Adipose tissue (tissue), 3 donors: ENCODE measurements at regions not wholly inside any gene's neighbourhood (a gene's known extent, or its start where the extent isn't known, plus 50 kb on each side); places are given as distances from the start of the nearest gene placed in this dataset.
"Not testable (repeated sequence)": the region's sequence is repeated elsewhere in the genome, so short reads cannot be mapped to it uniquely, and the experiment has no call there.

Experiments
- H3K27ac ChIP-seq: one replicate; pipeline ENCODE4 v1.5.1; 2013; ENCODE audit warnings: low read depth, low read length
- WGBS, 3 donors: extraction: QIAGEN DNeasy Blood & Tissue Kit; methylation state at CpG; one replicate each; pipeline ENCODE4 v1.1.7; 2013; 5-methylcytosine and 5-hydroxymethylcytosine counted together
- donor health status: healthy with polysubstance abuse.
- donor health status: Bipolar disorder and iron deficiency.
- donor health status: healthy.

DNA sequence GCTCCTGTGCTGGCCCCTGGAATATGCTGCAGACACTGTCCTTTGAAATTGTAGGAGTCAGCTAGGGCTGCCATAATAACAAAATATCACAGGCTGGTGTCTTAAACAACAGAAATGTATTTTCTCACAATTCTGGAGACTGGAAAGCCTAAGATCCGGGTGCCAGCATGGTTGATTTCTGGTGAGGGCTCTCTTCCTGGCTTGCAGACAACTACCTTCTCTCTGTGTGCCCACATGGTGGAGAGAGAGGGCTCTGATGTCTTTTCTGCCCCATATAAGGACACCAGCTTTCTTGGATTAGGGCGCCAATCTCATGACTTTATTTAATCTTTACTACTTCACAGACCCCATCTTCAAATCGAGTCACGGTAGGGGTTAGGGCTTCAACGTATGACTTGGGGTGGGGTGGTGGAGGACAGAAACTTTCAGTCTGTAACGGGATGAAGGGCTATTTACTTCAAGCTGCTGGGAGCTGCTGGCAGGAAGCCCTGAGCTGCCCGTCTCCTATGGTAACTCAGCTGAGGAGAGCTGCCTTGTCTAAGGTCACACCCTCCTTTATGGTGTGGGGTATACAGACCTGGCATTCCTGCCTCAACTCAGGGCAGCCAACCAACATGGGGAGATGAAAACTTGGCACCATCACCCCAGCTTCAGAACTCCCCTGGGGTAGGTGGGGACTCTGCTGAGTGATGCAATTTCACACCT is 142.9 kb upstream of the ZBED5 start:
- no peak overlapping the region for H3K27ac ChIP-seq
- WGBS, 3 donors = 75 to 85% (median 77%) methylated on average over 7 of the region's 7 CpGs

DNA sequence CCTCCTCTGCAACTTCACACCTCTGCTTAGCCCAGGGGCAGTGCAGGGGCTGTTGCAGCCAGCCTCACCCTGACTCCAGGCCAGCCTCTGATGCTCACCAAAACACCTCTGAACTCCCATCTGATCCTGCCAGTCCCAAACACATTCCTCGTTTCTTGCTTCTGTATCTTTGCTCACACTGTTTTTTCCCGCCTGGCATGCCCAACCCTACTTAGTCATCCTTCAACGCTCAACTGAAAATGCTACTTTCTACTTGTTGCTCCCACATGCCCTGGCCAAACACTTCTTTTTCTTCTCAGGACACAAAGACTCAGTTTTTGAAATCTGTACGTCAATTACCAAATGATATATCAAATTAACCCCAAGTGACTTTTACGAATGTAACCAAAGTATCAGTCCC is 140.8 kb upstream of the ZBED5 start:
- WGBS, 3 donors = 79 to 85% (median 83%) methylated on average over 5 of the region's 5 CpGs
- no peak overlapping the region for H3K27ac ChIP-seq

DNA sequence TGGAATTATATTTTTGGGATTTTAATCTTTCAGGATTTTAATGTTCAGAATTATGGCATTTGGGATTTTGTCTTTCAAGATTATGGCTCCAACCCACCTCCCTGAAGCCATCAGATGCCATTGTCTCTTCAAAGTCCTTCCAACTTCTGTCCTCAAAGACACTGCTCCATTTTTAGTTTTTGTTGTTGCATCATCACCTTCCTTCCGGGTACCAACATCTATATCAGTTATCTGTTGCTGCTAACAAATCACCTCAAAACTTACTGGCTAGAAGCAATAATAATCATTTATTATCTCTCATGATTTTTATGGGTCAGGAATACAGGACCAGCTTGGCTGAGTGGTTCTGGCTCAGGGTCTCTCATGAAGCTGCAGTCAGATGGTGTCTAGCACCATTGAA is 138.8 kb upstream of the ZBED5 start:
- 85 to 87% (median 86%) methylated on average over 1 of the region's 1 CpG for WGBS, 3 donors
- H3K27ac ChIP-seq = no peak overlapping the region

DNA sequence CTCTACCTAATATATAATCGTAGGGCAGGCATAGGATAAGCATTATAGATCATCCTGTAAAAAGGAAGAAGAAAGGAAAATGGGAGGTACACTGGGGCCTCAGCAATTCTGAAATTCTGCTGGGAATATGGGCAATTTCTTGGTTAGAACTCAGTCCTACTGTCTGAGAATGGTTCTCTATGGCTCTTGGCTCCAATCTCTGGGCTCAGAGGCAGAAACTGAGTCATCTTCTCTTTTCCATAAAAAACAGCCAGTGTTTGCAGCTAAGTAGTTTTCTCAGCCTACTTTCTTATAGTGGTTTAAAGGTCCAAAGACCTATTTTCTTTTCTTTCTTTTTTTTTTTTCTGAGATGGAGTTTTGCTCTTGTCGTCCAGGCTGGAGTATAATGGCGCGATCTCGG is 135.8 kb upstream of the ZBED5 start:
- H3K27ac ChIP-seq = no peak overlapping the region
- WGBS, 3 donors = 78 to 95% (median 88%) methylated on average over 5 of the region's 5 CpGs

DNA sequence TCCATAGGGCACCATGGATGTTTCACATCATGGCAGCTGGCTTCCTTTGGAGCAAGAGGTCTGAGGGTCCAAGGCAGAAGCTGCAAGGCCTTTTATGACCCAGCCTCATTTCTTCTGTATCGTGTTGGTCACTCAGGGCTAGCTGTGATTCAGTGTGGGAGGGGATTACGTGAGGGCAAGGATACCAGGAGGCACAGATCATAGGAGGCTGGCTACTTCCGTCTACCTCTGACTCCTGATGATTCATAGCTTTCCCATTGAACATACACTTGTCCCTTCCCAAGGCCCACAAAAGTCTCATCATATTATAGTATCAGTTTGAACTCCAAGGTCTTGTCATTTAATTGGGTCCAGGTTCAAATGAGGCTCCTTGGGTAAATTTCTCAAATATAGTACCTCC is 135.3 kb upstream of the ZBED5 start:
- no peak overlapping the region for H3K27ac ChIP-seq
- WGBS, 3 donors = 65 to 90% (median 79%) methylated on average over 3 of the region's 3 CpGs

DNA sequence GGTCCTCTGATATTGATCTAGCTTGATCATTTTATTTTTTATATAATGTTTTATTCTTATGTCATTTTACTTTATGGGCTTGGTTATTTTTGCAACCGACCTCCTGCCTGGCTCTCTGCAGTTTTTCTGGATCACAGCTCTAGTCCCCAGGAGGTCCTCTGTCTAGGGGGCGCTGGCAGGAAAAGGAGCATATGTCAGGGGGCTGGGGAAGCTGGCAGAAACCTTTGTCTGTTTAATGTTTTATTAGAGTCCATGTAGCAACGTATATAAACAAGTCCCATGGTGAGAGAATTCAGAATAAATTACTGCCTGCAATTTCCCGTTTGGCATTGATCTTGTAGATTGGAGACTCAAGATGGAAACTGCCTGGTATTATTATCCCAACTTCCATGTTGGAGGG is 133.5 kb upstream of the ZBED5 start:
- no peak overlapping the region for H3K27ac ChIP-seq
- WGBS, 3 donors = 60 to 86% (median 80%) methylated on average over 4 of the region's 4 CpGs

DNA sequence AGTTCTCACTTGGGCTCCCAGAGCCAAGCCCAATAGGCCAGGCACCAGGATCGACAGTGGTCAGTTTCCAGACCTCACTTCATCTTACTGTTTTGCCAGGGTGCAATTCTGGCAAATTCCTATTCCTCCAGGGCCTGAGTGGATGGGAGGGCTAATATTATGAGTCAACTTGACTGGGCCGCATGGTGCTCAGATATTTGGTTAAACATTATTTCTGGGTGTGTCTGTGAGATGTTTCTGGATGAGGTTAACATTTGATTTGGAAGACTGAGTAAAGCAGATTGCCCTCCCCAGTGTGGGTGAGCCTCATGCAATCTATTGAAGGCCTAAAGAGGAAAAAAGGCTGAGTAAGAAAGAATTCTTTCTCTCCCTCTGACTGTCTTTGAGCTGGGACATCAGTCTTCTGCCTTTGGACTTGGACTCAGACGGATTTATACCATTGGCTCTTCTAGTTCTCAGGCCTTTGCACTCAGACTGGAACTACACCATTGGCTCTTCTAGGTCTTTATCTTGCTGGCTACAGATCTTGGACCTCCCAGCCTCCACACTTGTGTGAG is 132.9 kb upstream of the ZBED5 start:
- H3K27ac ChIP-seq = no peak overlapping the region
- WGBS, 3 donors = 81 to 85% (median 83%) methylated on average over 3 of the region's 3 CpGs

DNA sequence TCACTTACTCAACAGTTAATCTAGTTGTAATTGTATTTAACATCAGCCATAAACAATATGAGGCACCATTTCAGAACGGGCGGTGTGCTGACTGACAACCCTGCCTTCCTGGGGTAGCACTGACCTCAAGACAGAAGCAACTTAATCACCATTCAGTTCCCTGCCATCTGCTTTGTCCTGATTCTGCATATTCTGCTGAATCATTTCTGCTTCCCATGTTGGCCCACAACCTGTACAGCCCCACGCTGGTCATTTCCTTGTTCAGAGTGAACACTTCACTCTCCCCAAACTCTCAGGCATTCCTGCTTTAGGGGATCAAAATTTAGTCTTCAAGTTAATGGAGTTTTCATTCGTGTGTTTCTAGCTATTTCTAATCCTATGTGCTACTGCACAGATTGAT is 132.3 kb upstream of the ZBED5 start:
- 41 to 76% (median 61%) methylated on average over 4 of the region's 4 CpGs for WGBS, 3 donors
- no peak overlapping the region for H3K27ac ChIP-seq

DNA sequence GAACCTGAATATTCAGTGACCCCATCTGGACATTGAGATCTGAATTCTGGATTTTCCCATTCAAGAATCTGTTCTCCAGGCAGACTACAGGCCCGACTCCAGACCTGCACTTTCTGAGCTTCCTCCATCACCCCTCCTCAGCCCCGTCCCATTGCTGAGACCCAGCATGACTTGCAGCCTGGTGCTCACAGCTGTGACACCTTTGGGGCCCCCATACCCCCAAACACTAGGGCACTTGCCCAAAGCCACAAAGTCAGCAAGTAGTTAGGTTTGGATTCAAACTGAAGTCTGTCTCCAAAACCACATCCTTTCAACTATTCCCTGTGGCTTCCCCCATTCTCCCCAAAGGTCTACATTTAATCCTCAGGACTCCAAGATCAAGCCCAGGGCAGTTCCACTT is 128.2 kb upstream of the ZBED5 start:
- no peak overlapping the region for H3K27ac ChIP-seq
- 49 to 82% (median 74%) methylated on average over 2 of the region's 2 CpGs for WGBS, 3 donors

DNA sequence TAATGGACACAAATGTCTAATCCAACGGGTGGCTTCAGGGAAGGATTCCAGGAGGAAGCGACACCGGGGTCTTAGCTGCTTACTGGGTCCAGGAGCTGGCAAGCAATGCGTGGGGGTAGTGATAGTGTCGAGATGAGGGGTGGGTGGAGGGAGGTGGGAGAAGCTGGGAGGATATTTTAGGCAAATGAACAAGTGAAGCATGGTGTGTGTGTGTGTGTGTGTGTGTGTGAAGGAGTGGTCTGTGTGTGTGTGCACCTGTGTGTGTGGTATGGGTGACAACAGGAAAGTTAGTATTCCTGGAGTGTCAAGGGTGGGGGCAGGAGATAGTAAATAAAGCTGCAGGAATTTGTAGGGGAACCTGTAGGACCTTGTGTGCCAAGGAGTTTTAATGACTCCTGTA is 126.9 kb upstream of the ZBED5 start:
- no peak overlapping the region for H3K27ac ChIP-seq
- WGBS, 3 donors = 81 to 88% (median 85%) methylated on average over 5 of the region's 5 CpGs

DNA sequence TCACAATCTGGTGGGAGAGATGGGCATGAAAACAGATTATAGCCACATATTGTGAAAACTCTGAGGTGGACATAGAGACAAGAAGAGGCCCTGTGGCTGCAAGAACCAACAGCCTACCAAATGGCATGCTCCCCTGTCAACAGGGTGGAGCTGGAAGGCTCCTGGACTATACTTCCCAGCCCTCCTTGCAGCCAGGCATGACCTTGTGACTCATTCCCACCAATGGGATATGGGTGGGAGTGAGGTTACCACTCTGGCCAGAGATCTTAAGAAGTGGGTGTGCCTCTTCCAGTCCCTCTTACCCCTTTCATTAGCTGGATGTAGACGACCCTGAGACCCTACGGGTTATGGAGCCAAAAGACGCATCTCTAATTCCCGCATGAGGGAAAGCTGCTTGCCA is 126.4 kb upstream of the ZBED5 start:
- H3K27ac ChIP-seq = no peak overlapping the region
- WGBS, 3 donors = 71 to 83% (median 79%) methylated on average over 4 of the region's 4 CpGs

DNA sequence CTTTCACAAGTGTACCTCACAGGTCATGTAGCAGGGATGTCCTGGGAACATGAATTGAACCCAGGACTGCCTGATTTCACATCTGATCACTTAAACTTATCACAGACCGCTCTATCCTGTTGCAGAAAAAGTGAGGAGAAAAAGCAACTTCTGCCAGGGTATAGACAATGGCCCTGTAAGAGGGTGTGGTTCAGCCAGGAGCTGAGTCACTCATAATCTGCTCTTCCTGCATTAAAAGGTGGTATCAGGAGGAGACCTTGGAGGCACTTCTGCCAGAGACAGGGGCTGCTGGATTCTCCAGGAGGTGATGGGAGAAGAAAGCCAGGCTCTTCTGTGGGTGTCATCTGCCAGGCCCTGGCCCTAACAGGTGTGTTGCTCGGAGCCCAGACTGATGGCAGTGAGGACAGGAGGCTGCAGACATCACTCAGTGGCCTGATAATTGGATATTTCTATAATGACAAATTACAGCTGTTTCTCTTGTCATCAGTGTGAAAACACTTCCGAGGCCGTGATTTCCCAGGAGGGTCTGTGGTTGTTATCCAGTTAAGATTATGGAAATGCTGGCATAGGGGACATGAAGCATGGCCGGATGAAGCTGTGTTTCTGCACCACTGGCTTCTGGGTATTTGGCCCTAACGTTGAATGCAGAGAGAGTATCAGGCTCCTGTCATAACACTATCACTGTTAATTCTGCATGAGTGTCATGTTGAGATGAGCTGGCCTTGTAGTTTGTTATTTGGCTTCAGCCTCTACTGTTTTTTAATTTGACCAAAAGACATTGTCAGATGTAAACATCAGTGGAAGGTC is 125.1 kb upstream of the ZBED5 start:
- 72 to 83% (median 78%) methylated on average over 6 of the region's 6 CpGs for WGBS, 3 donors
- H3K27ac ChIP-seq = no peak overlapping the region

DNA sequence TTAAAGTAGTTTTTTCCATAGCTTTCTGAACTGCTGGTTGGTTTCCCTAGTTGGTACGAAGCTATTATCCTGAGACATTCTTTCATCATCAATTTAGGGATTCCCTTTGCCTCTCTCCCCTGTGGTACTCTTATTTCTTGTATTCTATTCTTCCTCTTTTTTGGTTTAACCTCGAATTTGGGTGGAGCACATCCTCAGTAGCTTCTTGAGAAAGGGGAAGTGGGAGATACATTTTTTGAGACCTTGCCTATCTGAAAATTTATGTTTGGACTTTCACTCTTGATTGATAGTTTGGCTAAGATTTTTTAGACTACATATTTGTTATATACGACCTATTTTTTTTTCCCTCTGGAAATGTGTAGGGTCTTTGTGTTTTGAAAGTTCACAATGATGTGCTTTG is 121.7 kb upstream of the ZBED5 start:
- H3K27ac ChIP-seq = no peak overlapping the region
- 44 to 48% (median 48%) methylated on average over 3 of the region's 3 CpGs for WGBS, 3 donors

DNA sequence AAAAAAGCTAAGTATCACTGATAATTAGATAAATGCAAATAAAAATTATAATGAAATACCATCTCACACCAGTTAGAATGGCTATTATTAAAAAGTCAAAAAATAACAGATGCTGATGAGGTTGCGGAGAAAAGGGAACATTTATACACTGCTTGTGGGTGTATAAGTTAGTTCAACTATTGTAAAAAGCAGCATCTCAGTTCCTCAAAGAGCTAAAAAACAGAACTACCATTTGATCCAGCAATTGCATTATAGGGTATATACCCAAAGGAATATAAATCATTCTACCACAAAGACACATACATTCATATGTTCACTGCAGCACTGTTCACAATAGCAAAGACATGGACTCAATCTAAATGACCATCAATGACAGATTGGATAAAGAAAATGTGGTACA is 120.3 kb upstream of the ZBED5 start:
- no peak overlapping the region for H3K27ac ChIP-seq
- 93 to 94% (median 94%) methylated on average over 1 of the region's 1 CpG for WGBS, 3 donors

DNA sequence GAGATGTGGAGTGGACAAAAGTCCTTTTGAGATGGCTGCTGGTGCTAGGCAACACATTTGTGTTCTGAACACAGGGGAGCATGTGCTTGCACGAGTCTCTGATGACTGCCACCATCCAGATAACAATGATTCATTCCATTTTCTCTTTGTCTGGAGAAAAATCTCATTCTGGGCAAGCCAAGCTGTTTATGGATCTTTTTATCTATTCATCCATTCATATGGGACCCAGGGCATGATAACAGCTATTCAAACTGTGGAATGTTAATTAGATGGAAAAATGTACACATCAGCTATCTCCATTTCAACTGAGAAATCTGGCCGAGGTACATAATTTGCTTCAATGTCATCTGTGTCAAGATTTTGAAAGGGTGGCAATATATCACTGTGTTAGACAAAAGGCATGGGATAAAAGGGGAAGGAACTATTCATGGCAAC is 117.5 kb upstream of the ZBED5 start:
- H3K27ac ChIP-seq = no peak overlapping the region
- WGBS, 3 donors = 24 to 53% (median 47%) methylated on average over 2 of the region's 2 CpGs

DNA sequence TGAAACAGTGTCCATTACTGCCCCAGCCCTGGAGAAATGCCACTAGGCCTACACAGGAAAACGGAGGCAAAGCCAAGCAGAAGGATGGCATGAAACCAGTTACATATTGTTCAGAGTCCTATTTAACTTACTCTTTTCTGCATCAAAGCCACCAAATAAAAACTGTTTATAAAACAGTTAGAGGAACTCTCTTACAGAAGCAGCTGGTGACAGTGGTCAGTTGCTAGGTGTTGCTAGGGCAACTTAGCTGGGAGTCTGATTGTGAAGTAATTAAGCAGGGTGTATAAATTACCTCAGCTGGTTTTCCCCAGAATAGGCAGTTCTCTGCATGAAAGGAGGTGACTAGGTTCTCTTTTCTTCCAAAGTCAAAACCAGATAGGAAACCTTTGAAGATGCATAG is 115.6 kb upstream of the ZBED5 start:
- H3K27ac ChIP-seq = no peak overlapping the region
- WGBS, 3 donors = 72 to 81% (median 74%) methylated on average over 1 of the region's 1 CpG

DNA sequence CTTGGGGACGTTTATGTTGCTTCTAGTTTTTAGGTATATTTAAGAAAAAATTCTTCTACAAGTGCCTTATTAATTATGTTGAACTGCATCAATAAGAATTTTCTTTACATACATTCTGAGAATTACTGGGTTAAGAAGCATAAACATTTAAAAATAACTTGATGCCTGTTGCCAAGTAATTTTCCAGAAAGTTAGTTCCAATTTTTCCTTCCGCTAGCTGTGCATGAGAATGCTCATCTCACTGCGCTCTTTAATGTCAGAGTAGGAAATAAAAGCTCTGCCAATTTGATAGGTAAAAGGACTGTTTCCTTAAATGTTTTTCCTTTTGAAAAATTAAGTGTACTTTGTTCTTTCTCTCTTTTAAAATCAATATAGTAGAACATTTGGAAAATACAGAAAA is 113.1 kb upstream of the ZBED5 start:
- 62 to 70% (median 64%) methylated on average over 3 of the region's 3 CpGs for WGBS, 3 donors
- no peak overlapping the region for H3K27ac ChIP-seq

DNA sequence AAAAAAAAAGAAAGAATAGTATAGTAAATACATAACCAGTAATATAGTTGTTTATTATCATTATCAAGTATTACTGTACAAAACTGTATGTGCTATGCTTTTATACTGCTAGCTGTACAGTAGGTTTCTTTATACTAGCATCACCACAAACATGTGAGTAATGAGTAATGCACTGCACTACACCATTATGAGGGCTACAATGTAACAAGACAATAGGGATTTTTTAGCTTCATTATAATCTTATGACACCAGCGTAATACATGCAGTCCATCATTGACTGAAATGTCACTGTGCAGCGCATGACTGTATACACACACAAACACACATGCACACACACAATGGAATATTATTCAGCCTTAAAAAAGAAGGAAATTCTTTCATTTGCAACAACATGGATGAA is 111.5 kb upstream of the ZBED5 start:
- WGBS, 3 donors = 92 to 99% (median 98%) methylated on average over 2 of the region's 2 CpGs
- no peak overlapping the region for H3K27ac ChIP-seq

DNA sequence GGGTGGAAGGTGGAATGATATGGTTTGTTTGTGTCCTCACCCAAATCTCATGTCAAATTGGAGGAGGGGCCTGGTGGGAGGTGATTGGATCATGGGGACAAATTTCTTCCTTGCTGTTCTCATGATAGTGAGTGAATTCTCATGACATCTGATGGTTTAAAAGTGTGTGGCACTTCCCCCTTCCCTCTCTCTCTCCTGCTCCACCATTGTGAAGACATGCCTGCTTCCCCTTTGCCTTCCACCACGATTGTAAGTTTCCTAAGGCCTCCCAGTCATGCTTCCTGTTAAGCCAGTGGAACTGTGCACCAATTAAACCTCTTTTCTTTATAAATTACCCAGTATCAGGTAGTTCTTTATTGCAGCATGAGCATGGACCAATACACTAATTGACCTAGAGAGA is 99.0 kb upstream of the ZBED5 start:
- not testable (repeated sequence) for H3K27ac ChIP-seq
- WGBS, 3 donors = 38 to 67% (median 42%) methylated on average over 1 of the region's 1 CpG

DNA sequence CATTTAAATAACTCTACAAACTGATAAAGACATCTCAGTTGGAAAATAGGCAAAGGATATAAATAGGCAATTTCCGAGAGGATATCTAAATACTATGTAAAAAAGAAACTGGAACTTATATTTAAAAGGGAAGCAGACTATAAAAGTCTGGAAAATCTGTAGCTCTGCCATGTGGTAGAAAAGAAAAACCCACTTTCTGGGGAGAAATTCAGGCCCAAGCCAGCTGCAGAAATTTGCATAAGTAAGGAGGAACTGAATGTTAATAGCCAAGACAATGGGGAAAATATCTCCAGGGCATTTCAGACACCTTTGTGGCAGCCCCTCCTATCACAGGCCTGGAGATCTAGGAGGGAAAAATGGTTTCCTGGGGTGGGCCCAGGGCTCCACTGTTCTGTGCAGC is 97.8 kb upstream of the ZBED5 start:
- WGBS, 3 donors = 79 to 87% (median 85%) methylated on average over 1 of the region's 1 CpG
- no peak overlapping the region for H3K27ac ChIP-seq
